ENCODE measurements at regions not wholly inside any gene's neighbourhood (a gene's known extent, or its start where the extent isn't known, plus 50 kb on each side); places are given as distances from the start of the nearest gene placed in this dataset.

- no peak overlapping the region for H3K4me3 Mint-ChIP-seq
- no peak for DNase-seq
- no peak overlapping the region for H3K27ac Mint-ChIP-seq
- H3K4me1 Mint-ChIP-seq (ENCODE audit: low read depth): no peaks in the 10 kb centered on the region
- no peaks in the 10 kb centered on the region for H3K9me3 Mint-ChIP-seq
- TF ChIP-seq CTCF (IDR thresholded peaks at IDR 0.05): no peak
- H3K36me3 Mint-ChIP-seq (ENCODE audit: low read depth): no peaks in the 10 kb centered on the region
- H3K27me3 Mint-ChIP-seq (ENCODE audit: insufficient read depth): peaks cover 2% of the 10 kb centered on the region; the same call in 1 of the 2 replicates
Observed at GRCh38 chr16:85415196-85416090, 197.7 kb upstream of the GSE1 start.

GRCh38 chr16:85416228-85417109 lies 196.7 kb upstream of the GSE1 start:
- no peaks in the 10 kb centered on the region for H3K36me3 Mint-ChIP-seq (ENCODE audit: low read depth)
- peak; percentile 84 for TF ChIP-seq CTCF (IDR thresholded peaks at IDR 0.05)
- no peaks in the 10 kb centered on the region for H3K9me3 Mint-ChIP-seq
- peaks cover 5% of the 10 kb centered on the region for H3K27me3 Mint-ChIP-seq (ENCODE audit: insufficient read depth)
- no peaks in the 10 kb centered on the region for H3K4me1 Mint-ChIP-seq (ENCODE audit: low read depth)
- peak; percentile 13 for DNase-seq
- no peak overlapping the region for H3K4me3 Mint-ChIP-seq
- H3K27ac Mint-ChIP-seq: no peak overlapping the region

- Mint-ChIP-seq H3K9me3 (no peaks in the 10 kb centered on the region), H3K4me3 (no peak overlapping the region), H3K36me3 (ENCODE audit: low read depth) (no peaks in the 10 kb centered on the region), H3K27me3 (ENCODE audit: insufficient read depth) (peaks cover 5% of the 10 kb centered on the region), H3K4me1 (ENCODE audit: low read depth) (no peaks in the 10 kb centered on the region), H3K27ac (no peak overlapping the region)
- DNase-seq: no peak
- no peak for TF ChIP-seq CTCF (IDR thresholded peaks at IDR 0.05)
Observed at GRCh38 chr16:85417156-85417860, 195.8 kb upstream of the GSE1 start.

- Mint-ChIP-seq H3K4me3 (no peak overlapping the region), H3K4me1 (ENCODE audit: low read depth) (no peaks in the 10 kb centered on the region), H3K36me3 (ENCODE audit: low read depth) (no peaks in the 10 kb centered on the region), H3K27me3 (ENCODE audit: insufficient read depth) (peaks cover 5% of the 10 kb centered on the region), H3K9me3 (no peaks in the 10 kb centered on the region), H3K27ac (no peak overlapping the region)
- DNase-seq: no peak
- TF ChIP-seq CTCF (IDR thresholded peaks at IDR 0.05): peak; percentile 33; the same call in 1 of the 2 replicates
Observed at GRCh38 chr16:85418978-85419491, 194.1 kb upstream of the GSE1 start.
